ENCODE measurements at regions not wholly inside any gene's neighbourhood (a gene's known extent, or its start where the extent isn't known, plus 50 kb on each side); places are given as distances from the start of the nearest gene placed in this dataset.

GRCh38 chr16:62135446-62135845 lies 99.2 kb upstream of the CDH8 start:
- no peak overlapping the region for H3K4me3 ChIP-seq (ENCODE audit: low read depth, low read length)
- TF ChIP-seq, protein P1, sequence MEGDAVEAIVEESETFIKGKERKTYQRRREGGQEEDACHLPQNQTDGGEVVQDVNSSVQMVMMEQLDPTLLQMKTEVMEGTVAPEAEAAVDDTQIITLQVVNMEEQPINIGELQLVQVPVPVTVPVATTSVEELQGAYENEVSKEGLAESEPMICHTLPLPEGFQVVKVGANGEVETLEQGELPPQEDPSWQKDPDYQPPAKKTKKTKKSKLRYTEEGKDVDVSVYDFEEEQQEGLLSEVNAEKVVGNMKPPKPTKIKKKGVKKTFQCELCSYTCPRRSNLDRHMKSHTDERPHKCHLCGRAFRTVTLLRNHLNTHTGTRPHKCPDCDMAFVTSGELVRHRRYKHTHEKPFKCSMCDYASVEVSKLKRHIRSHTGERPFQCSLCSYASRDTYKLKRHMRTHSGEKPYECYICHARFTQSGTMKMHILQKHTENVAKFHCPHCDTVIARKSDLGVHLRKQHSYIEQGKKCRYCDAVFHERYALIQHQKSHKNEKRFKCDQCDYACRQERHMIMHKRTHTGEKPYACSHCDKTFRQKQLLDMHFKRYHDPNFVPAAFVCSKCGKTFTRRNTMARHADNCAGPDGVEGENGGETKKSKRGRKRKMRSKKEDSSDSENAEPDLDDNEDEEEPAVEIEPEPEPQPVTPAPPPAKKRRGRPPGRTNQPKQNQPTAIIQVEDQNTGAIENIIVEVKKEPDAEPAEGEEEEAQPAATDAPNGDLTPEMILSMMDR (conservative IDR thresholded peaks at IDR 0.05; ENCODE audit: low read depth, low read length) = no peak
- DNase-seq (ENCODE audit: low read depth) = no peak

GRCh38 chr16:62130101-62130500 lies 93.9 kb upstream of the CDH8 start:
- TF ChIP-seq, protein P1 (conservative IDR thresholded peaks at IDR 0.05; ENCODE audit: low read depth, low read length) = no peak
- H3K4me3 ChIP-seq (ENCODE audit: low read depth, low read length) = no peak overlapping the region
- DNase-seq (ENCODE audit: low read depth) = no peak

- no peak overlapping the region for H3K4me3 ChIP-seq (ENCODE audit: low read depth, low read length)
- no peak for DNase-seq (ENCODE audit: low read depth)
- TF ChIP-seq, protein P1 (conservative IDR thresholded peaks at IDR 0.05; ENCODE audit: low read depth, low read length) = no peak
Measured at GRCh38 chr16:62105244-62105643, 69.0 kb upstream of the CDH8 start.

DNA sequence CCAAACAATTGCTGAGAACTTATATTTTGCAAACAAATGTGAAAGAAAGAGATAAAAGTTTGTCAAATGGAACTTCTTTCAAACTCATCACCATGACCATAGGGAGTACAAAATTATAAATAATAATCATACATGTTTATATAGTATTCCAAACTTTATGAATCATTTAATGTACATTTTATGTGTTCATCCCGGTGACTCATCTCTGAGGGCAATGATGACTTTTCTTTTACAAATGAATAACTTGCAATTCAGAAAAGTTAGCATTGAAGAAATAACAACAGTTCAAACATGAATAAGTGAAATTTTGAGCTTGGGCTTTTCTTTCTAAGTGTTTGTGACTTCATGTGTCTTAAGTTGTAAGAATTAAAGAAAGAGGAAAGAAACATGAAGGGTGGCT lies 66.3 kb upstream of the CDH8 start:
- TF ChIP-seq, protein P1 (conservative IDR thresholded peaks at IDR 0.05; ENCODE audit: low read depth, low read length) = no peak
- DNase-seq (ENCODE audit: low read depth) = no peak
- H3K4me3 ChIP-seq (ENCODE audit: low read depth, low read length) = no peak overlapping the region

GRCh38 chr16:62100651-62101050 lies 64.4 kb upstream of the CDH8 start:
- DNase-seq (ENCODE audit: low read depth) = no peak
- no peak overlapping the region for H3K4me3 ChIP-seq (ENCODE audit: low read depth, low read length)
- TF ChIP-seq, protein P1 (conservative IDR thresholded peaks at IDR 0.05; ENCODE audit: low read depth, low read length) = no peak

- TF ChIP-seq, protein P1 (conservative IDR thresholded peaks at IDR 0.05; ENCODE audit: low read depth, low read length) = no peak
- DNase-seq (ENCODE audit: low read depth) = no peak
- H3K4me3 ChIP-seq (ENCODE audit: low read depth, low read length) = no peak overlapping the region
Measured at GRCh38 chr16:62089715-62090114, 53.5 kb upstream of the CDH8 start.

DNA sequence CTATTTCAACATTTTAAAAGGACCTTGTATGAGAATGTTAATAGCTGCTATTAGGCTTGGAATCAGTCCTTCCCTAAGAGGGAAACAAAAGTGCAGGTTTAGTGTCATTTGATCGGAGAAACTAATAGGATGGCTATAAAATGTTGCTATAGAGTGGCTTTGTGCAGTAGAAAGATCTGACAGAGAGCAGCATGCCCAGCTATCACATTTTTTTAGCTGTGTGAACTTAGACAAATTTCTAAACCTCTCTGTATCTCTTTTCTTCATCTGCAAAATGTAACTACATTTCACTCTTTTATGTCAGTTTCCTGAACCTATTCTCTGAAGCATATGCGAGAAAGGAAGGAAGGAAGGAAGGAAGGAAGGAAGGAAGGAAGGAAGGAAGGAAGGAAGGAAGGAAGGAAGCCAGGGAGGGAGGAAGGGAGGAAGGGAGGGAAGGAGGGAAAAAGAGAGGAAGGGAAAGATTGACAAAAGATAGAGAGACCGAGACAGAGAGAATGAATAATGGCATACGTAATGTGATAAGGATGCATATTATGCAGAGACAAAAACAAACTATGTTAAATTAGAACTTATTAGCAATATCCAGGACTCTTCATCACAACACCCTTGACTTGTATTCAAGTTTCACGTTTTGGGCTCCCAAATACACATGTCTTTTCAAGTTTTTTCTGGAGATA lies 52.6 kb upstream of the CDH8 start:
- TF ChIP-seq, protein P1 (conservative IDR thresholded peaks at IDR 0.05; ENCODE audit: low read depth, low read length) = no peak
- no peak for DNase-seq (ENCODE audit: low read depth)
- no peak overlapping the region for H3K4me3 ChIP-seq (ENCODE audit: low read depth, low read length)
